Astrocyte of the cerebellum (primary cell): ENCODE measurements at regions not wholly inside any gene's neighbourhood (a gene's known extent, or its start where the extent isn't known, plus 50 kb on each side); places are given as distances from the start of the nearest gene placed in this dataset.

ENCODE experiments used
- DNase-seq: peaks from one replicate; pipeline ENCODE4 v3.0.0-alpha.2; 2011; ENCODE audit warnings: low read depth
- H3K4me3 ChIP-seq: 2 replicates; pipeline ENCODE4 v1.5.1; 2011; ENCODE audit warnings: mild to moderate bottlenecking, low read depth, low read length, moderate library complexity
- CTCF ChIP-seq: IDR thresholded peaks from 2 replicates; pipeline ENCODE4 v1.5.1; 2012; ENCODE audit warnings: low read length, low read depth, moderate library complexity, mild to moderate bottlenecking; ENCODE audit errors: missing control alignments
- in situ Hi-C: cut with HindIII; loops from 2 replicates; pipeline ENCODE4 v1.10.0; 2017; ENCODE audit warnings: low sequenced_read_pairs

GRCh38 chr2:152250421-152251100 is 75.0 kb upstream of the STAM2 start:
- in situ Hi-C loops = no loop called here
- no peak overlapping the region for H3K4me3 ChIP-seq
- no peak for TF ChIP-seq CTCF
- DNase-seq = no peak

GRCh38 chr2:152251211-152251610 is 75.6 kb upstream of the STAM2 start:
- TF ChIP-seq CTCF = no peak
- no peak for DNase-seq

GRCh38 chr2:152251811-152252210 is 76.2 kb upstream of the STAM2 start:
- no peak for DNase-seq
- H3K4me3 ChIP-seq = no peak overlapping the region
- no peak for TF ChIP-seq CTCF
- in situ Hi-C loops = no loop called here

More at GRCh38 chr2:152251211-152251610, 75.6 kb upstream of the STAM2 start:
- in situ Hi-C loops = no loop called here
- H3K4me3 ChIP-seq = no peak overlapping the region

- DNase-seq = no peak
- H3K4me3 ChIP-seq = no peak overlapping the region
- TF ChIP-seq CTCF = no peak
- in situ Hi-C loops = no loop called here
Observed at GRCh38 chr2:152254486-152254885, 78.9 kb upstream of the STAM2 start.

- TF ChIP-seq CTCF = no peak
- in situ Hi-C loops = no loop called here
- no peak overlapping the region for H3K4me3 ChIP-seq
- DNase-seq = no peak
Observed at GRCh38 chr2:152254976-152255375, 79.4 kb upstream of the STAM2 start.

- H3K4me3 ChIP-seq = no peak overlapping the region
- in situ Hi-C loops = no loop called here
- no peak for DNase-seq
- TF ChIP-seq CTCF = no peak
Observed at GRCh38 chr2:152255918-152256317, 79.1 kb upstream of the FMNL2 start.
